ENCODE measurements at regions not wholly inside any gene's neighbourhood (a gene's known extent, or its start where the extent isn't known, plus 50 kb on each side); places are given as distances from the start of the nearest gene placed in this dataset.

DNA sequence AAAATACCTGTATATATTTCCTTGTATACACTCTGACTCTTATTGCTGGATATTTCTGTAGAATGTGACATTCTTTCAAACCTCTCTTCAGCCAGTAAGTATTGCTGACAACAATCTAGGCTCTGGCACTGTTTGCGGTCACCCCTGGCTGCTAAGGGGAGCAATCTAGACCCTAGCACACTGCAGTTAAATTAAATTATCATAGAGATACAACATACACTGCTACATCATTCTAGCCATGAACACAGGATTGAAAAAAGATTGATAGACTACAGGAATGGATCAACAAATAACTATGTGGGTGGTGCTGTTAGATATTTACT is 108.7 kb upstream of the MEIS2 start:
- Histone ChIP-seq H3K9me3 (no peaks in the 10 kb centered on the region), H3K4me3 (no peak overlapping the region), H3K4me1 (no peaks in the 10 kb centered on the region), H3K27ac (no peak overlapping the region), H3K27me3 (no peaks in the 10 kb centered on the region), H3K36me3 (no peaks in the 10 kb centered on the region)
- DNase-seq = no peak
- 90 to 100% (median 96%) methylated on average over 1 of the region's 1 CpG for WGBS, 5 donors
- intact Hi-C loops (cut with DNase I; ENCODE audit: low total_unique reads) = no loop called here
- TF ChIP-seq, protein P1, sequence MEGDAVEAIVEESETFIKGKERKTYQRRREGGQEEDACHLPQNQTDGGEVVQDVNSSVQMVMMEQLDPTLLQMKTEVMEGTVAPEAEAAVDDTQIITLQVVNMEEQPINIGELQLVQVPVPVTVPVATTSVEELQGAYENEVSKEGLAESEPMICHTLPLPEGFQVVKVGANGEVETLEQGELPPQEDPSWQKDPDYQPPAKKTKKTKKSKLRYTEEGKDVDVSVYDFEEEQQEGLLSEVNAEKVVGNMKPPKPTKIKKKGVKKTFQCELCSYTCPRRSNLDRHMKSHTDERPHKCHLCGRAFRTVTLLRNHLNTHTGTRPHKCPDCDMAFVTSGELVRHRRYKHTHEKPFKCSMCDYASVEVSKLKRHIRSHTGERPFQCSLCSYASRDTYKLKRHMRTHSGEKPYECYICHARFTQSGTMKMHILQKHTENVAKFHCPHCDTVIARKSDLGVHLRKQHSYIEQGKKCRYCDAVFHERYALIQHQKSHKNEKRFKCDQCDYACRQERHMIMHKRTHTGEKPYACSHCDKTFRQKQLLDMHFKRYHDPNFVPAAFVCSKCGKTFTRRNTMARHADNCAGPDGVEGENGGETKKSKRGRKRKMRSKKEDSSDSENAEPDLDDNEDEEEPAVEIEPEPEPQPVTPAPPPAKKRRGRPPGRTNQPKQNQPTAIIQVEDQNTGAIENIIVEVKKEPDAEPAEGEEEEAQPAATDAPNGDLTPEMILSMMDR (IDR thresholded peaks at IDR 0.05) = no peak
- TF ChIP-seq POLR2A (IDR thresholded peaks at IDR 0.05) (no peak), POLR2AphosphoS5 (IDR thresholded peaks at IDR 0.05) (no peak), EP300 (IDR thresholded peaks at IDR 0.05) (no peak)

DNA sequence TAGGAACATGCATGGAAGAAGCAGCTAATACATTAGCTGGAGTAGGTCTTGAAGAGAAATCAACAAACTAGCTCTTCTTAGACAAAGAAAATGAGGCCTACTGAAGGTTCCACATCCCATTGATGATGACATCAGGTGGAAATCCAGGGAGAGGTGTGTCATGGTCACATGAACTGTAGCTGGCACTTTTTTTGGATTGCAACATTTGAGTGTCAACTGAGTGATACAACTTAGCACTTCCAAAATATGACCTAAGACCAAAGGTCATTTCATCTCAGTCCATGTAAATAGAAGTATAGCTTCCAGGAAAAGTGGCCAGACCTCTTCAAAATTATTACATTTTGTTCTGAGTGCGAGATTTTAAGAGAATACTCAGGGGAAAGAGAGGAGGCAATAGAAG is 117.2 kb upstream of the MEIS2 start:
- intact Hi-C loops (cut with DNase I; ENCODE audit: low total_unique reads) = no loop called here
- Histone ChIP-seq H3K36me3 (no peaks in the 10 kb centered on the region), H3K4me1 (no peaks in the 10 kb centered on the region), H3K27ac (no peak overlapping the region), H3K27me3 (no peaks in the 10 kb centered on the region), H3K4me3 (no peak overlapping the region), H3K9me3 (no peaks in the 10 kb centered on the region)
- WGBS, 5 donors = 62 to 100% (median 86%) methylated on average over 1 of the region's 1 CpG
- TF ChIP-seq POLR2AphosphoS5 (IDR thresholded peaks at IDR 0.05) = no peak
- no peak for TF ChIP-seq POLR2A (IDR thresholded peaks at IDR 0.05)
- TF ChIP-seq EP300 (IDR thresholded peaks at IDR 0.05) = no peak
- TF ChIP-seq, protein P1 (IDR thresholded peaks at IDR 0.05) = no peak
- no peak for DNase-seq

DNA sequence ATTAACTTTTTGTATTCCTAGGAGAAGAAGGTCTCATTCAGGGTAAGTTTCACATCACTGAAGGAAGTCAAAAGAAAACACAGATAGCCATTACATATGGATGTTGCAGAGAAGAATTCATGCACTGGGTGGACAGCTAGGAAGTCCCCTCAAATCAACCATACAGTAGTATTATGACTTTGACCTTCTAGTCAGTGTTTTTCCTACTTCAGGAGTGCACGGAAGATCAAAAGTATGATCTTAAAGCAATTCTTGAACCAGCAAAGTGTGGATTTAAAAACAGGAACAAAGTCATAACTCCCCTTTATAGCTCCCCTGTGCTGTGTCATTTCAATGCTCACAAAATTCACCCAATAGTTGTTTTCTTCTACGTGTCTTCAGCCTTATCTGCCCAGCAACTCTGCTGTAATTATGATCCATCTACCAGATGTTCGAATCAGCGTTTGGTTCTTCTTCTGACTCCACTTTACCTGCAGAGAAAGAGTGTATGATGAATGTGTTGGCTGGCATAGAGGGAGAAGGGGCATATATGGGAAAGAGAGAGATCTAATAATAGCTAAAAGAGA is 118.1 kb upstream of the MEIS2 start:
- DNase-seq = no peak
- Histone ChIP-seq H3K9me3 (no peaks in the 10 kb centered on the region), H3K36me3 (no peaks in the 10 kb centered on the region), H3K4me1 (no peaks in the 10 kb centered on the region), H3K27ac (no peak overlapping the region), H3K27me3 (no peaks in the 10 kb centered on the region), H3K4me3 (no peak overlapping the region)
- 69 to 82% (median 79%) methylated on average over 4 of the region's 4 CpGs for WGBS, 5 donors
- TF ChIP-seq POLR2A (IDR thresholded peaks at IDR 0.05) (no peak), EP300 (IDR thresholded peaks at IDR 0.05) (no peak), POLR2AphosphoS5 (IDR thresholded peaks at IDR 0.05) (no peak)
- TF ChIP-seq, protein P1 (IDR thresholded peaks at IDR 0.05) = no peak
- intact Hi-C loops (cut with DNase I; ENCODE audit: low total_unique reads) = no loop called here

DNA sequence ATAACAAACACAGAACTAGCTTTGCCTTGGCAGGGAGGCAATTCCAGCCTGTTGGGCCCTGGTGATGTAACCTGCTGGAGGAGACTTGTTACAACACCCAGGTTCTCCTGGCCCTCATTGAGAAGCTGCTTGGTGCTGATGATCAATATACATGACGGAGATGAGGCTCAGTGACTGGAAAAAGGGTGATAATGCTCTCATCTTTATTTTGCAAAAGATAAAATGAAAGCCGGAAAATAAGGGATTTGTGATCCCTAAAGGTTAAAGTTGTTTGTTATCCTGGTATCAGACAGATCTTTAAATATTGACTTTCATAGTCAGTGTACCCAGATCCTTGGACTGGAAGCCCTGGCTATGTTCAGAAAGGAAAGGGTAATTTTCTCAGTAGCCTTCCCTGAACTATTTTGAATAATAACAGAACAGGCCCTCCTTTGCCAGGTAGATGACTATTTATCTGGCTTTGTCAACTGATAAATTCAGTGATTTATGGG is 118.9 kb upstream of the MEIS2 start:
- Histone ChIP-seq H3K36me3 (no peaks in the 10 kb centered on the region), H3K4me1 (no peaks in the 10 kb centered on the region), H3K27ac (no peak overlapping the region), H3K9me3 (no peaks in the 10 kb centered on the region), H3K27me3 (no peaks in the 10 kb centered on the region), H3K4me3 (no peak overlapping the region)
- intact Hi-C loops (cut with DNase I; ENCODE audit: low total_unique reads) = no loop called here
- TF ChIP-seq POLR2AphosphoS5 (IDR thresholded peaks at IDR 0.05) = no peak
- no peak for TF ChIP-seq POLR2A (IDR thresholded peaks at IDR 0.05)
- TF ChIP-seq EP300 (IDR thresholded peaks at IDR 0.05) = no peak
- TF ChIP-seq, protein P1 (IDR thresholded peaks at IDR 0.05) = no peak
- WGBS, 5 donors = 29 to 60% (median 49%) methylated on average over 2 of the region's 2 CpGs
- DNase-seq = peak in 1 of 2 donors; percentile 13
